Esophagus squamous epithelium (tissue), 4 donors: ENCODE measurements at regions not wholly inside any gene's neighbourhood (a gene's known extent, or its start where the extent isn't known, plus 50 kb on each side); places are given as distances from the start of the nearest gene placed in this dataset.

Experiments
- POLR2A ChIP-seq, 4 donors: fragments of 450-650 bp; IDR thresholded peaks; one replicate each; pipeline ENCODE4 v1.6.1; 2017; ENCODE audit warnings: antibody characterized with exemption in 4 of 4, mild to moderate bottlenecking in 4 of 4, moderate library complexity in 3 of 4
- TF ChIP-seq, protein P1 (sequence below), 6 experiments: fragments of 450-650 bp in 4 of 6; fragments of 200-600 bp in 2 of 6; sonication (generic) in 2 of 6; IDR thresholded peaks; one replicate each; pipeline ENCODE4 v1.5.1; 2016 to 2019; ENCODE audit warnings: antibody characterized with exemption in 6 of 6, mild to moderate bottlenecking in 4 of 6, moderate library complexity in 4 of 6

DNA sequence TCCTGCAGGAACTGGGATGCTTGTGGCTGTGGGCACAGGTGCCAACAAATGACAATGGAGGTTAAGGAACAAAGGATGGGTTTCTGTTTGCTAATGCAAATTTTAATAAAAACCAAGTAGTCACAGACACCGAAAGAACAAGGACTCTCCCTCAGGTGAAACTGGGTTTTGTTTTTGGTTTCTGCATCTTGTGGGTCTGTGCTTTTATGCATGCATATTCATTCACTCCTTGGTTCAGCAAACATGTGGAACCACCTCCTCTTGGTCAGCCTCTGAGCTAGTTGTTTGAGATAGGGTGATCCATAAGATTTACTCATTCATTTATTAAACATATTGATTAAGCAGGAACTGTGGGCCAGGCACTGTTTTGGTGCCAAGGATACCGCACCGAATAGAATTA lies 381.9 kb downstream of the CDK5RAP2 start:
- TF ChIP-seq, protein P1, sequence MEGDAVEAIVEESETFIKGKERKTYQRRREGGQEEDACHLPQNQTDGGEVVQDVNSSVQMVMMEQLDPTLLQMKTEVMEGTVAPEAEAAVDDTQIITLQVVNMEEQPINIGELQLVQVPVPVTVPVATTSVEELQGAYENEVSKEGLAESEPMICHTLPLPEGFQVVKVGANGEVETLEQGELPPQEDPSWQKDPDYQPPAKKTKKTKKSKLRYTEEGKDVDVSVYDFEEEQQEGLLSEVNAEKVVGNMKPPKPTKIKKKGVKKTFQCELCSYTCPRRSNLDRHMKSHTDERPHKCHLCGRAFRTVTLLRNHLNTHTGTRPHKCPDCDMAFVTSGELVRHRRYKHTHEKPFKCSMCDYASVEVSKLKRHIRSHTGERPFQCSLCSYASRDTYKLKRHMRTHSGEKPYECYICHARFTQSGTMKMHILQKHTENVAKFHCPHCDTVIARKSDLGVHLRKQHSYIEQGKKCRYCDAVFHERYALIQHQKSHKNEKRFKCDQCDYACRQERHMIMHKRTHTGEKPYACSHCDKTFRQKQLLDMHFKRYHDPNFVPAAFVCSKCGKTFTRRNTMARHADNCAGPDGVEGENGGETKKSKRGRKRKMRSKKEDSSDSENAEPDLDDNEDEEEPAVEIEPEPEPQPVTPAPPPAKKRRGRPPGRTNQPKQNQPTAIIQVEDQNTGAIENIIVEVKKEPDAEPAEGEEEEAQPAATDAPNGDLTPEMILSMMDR (IDR thresholded peaks at IDR 0.05): no peak
- TF ChIP-seq POLR2A (IDR thresholded peaks at IDR 0.05): no peak
